ENCODE measurements at regions not wholly inside any gene's neighbourhood (a gene's known extent, or its start where the extent isn't known, plus 50 kb on each side); places are given as distances from the start of the nearest gene placed in this dataset.
"Not testable (repeated sequence)": the region's sequence is repeated elsewhere in the genome, so short reads cannot be mapped to it uniquely, and the experiment has no call there.

DNA sequence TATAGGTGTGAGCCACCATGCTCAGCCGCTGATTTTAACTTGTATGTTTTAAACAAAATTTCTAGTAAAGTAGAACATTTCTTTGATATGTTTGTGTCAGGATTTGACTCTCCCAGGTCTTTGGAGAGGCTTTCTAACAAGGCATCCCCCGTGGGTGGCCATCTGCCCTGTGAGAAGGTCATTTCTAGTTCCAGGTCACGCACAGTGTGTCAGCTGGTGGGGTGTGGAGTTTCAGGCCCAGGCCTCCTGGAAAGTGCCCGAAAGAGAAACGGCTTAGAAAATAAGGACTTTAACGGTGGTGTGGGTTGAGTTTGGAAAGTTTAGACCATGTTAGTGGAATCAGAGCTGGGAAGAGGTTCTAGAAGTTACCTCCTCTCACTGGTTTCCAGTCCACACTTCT lies 61.0 kb downstream of the SPDYE17 start:
- not testable (repeated sequence) for DNase-seq

DNA sequence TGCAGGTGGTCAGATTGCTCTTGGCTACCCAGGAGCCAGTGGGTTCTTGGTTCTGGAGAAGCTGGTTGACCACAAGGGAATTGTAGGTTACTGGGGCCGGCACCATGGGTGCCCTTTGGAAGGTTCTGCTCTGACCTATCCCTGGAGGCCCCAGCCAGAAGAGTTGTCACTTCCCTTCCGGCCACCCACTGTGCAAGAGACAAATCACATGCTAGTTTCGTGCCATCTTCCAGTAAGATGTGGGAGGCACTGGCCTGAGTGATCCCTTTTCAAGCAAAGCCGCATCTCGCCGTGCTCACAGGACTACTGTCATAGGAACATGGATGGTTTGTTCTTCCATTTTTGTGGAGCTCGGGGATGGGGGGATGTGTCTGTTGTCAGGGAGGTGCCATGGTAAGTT lies 62.3 kb downstream of the SPDYE17 start:
- H3K4me1 ChIP-seq (ENCODE audit: insufficient read depth, low read length); H3K36me3 Mint-ChIP-seq (ENCODE audit: low read depth); H3K4me1 Mint-ChIP-seq (ENCODE audit: low read depth); DNase-seq; H3K9me3 Mint-ChIP-seq; H3K4me3 Mint-ChIP-seq; ATAC-seq (ENCODE audit: poor library complexity); CTCF ChIA-PET; H3K36me3 ChIP-seq (ENCODE audit: insufficient read depth, low read length); intact Hi-C loops (cut with DNase I, micrococcal nuclease); H3K27me3 ChIP-seq (ENCODE audit: control insufficient read depth in 1 of 2, insufficient read depth in 2 of 2, low read length in 2 of 2); H3K27ac ChIP-seq (ENCODE audit: low read depth in 1 of 2, low read length in 2 of 2); H3K4me3 ChIP-seq (ENCODE audit: low read length); H3K27me3 Mint-ChIP-seq; H3K9me3 ChIP-seq (ENCODE audit: control insufficient read depth in 1 of 2, insufficient read depth in 1 of 2, low read length in 2 of 2); H3K27ac Mint-ChIP-seq; POLR2A ChIA-PET: not testable (repeated sequence)

More for the DNA sequence above, 61.0 kb downstream of the SPDYE17 start:
- H3K9me3 ChIP-seq (ENCODE audit: control insufficient read depth in 1 of 2, insufficient read depth in 1 of 2, low read length in 2 of 2); H3K36me3 Mint-ChIP-seq (ENCODE audit: low read depth); ATAC-seq (ENCODE audit: poor library complexity); H3K36me3 ChIP-seq (ENCODE audit: insufficient read depth, low read length); H3K4me3 Mint-ChIP-seq; POLR2A ChIA-PET; CTCF ChIA-PET; H3K4me1 ChIP-seq (ENCODE audit: insufficient read depth, low read length); H3K27ac Mint-ChIP-seq; H3K27ac ChIP-seq (ENCODE audit: low read depth in 1 of 2, low read length in 2 of 2); H3K4me3 ChIP-seq (ENCODE audit: low read length); H3K27me3 ChIP-seq (ENCODE audit: control insufficient read depth in 1 of 2, insufficient read depth in 2 of 2, low read length in 2 of 2); H3K27me3 Mint-ChIP-seq; H3K9me3 Mint-ChIP-seq; H3K4me1 Mint-ChIP-seq (ENCODE audit: low read depth); intact Hi-C loops (cut with DNase I, micrococcal nuclease): not testable (repeated sequence)

DNA sequence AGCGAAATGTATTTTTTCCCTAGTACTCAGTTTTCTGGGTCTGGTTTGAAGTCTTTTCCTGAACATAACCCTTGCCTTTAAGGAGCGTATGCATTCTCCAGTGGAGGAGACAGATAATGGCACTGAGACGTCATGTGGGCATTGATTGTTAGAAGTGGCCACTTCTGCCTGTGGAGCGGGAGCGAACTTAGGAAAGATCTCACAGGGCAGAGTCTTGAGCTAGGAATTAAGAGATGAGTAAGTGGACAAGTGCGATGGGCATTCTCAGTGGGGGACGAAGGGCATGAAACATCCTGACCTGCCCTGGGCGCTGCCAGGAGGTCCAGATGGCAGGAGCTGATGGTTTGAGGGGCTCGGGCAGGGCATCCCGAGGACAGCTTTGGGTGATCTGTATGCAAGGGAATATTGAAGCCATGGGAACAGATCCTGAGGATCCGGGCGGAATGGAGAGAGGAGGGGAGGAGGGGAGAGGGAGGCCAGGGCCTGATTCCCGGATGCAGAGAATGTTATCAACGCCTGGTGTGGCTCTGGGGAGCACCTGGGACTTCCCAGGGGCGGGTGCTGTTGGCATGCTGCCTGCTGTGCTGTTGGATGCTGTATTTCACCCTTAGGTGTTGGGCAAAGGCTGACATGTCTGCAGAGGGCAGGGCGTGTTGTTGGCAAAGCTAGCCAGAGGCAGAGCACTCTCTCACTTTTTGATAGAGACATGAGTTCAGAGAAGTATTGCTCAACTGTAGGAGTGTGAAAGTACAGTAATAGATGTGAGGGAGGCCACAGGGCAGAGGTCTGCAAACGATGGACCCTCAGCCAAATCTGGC lies 66.2 kb downstream of the SPDYE17 start:
- H3K4me3 Mint-ChIP-seq; H3K4me3 ChIP-seq (ENCODE audit: low read length); DNase-seq; H3K36me3 Mint-ChIP-seq (ENCODE audit: low read depth); H3K4me1 Mint-ChIP-seq (ENCODE audit: low read depth); H3K36me3 ChIP-seq (ENCODE audit: insufficient read depth, low read length); H3K4me1 ChIP-seq (ENCODE audit: insufficient read depth, low read length); CTCF ChIA-PET; ATAC-seq (ENCODE audit: poor library complexity); H3K27me3 ChIP-seq (ENCODE audit: control insufficient read depth in 1 of 2, insufficient read depth in 2 of 2, low read length in 2 of 2); POLR2A ChIA-PET; H3K27ac ChIP-seq (ENCODE audit: low read depth in 1 of 2, low read length in 2 of 2); intact Hi-C loops (cut with DNase I, micrococcal nuclease); H3K9me3 ChIP-seq (ENCODE audit: control insufficient read depth in 1 of 2, insufficient read depth in 1 of 2, low read length in 2 of 2); H3K9me3 Mint-ChIP-seq; H3K27ac Mint-ChIP-seq; H3K27me3 Mint-ChIP-seq: not testable (repeated sequence)

- POLR2A ChIA-PET; DNase-seq; H3K27ac ChIP-seq (ENCODE audit: low read depth in 1 of 2, low read length in 2 of 2); H3K4me3 Mint-ChIP-seq; H3K36me3 ChIP-seq (ENCODE audit: insufficient read depth, low read length); H3K4me3 ChIP-seq (ENCODE audit: low read length); H3K36me3 Mint-ChIP-seq (ENCODE audit: low read depth); H3K27ac Mint-ChIP-seq; H3K4me1 Mint-ChIP-seq (ENCODE audit: low read depth); H3K9me3 Mint-ChIP-seq; H3K4me1 ChIP-seq (ENCODE audit: insufficient read depth, low read length); ATAC-seq (ENCODE audit: poor library complexity); CTCF ChIA-PET; H3K9me3 ChIP-seq (ENCODE audit: control insufficient read depth in 1 of 2, insufficient read depth in 1 of 2, low read length in 2 of 2); H3K27me3 ChIP-seq (ENCODE audit: control insufficient read depth in 1 of 2, insufficient read depth in 2 of 2, low read length in 2 of 2); intact Hi-C loops (cut with DNase I, micrococcal nuclease); H3K27me3 Mint-ChIP-seq: not testable (repeated sequence)
These were observed 68.1 kb downstream of the SPDYE17 start for GRCh38 chr7:76964050-76964449.

- H3K27me3 ChIP-seq (ENCODE audit: control insufficient read depth in 1 of 2, insufficient read depth in 2 of 2, low read length in 2 of 2); POLR2A ChIA-PET: not testable (repeated sequence)
These were observed 69.1 kb downstream of the SPDYE17 start for GRCh38 chr7:76963061-76963460.

GRCh38 chr7:76960400-76960986 lies 71.7 kb downstream of the SPDYE17 start:
- CTCF ChIA-PET; H3K27me3 Mint-ChIP-seq; H3K36me3 ChIP-seq (ENCODE audit: insufficient read depth, low read length); H3K4me3 Mint-ChIP-seq; DNase-seq; H3K27ac ChIP-seq (ENCODE audit: low read depth in 1 of 2, low read length in 2 of 2); H3K4me3 ChIP-seq (ENCODE audit: low read length); intact Hi-C loops (cut with DNase I, micrococcal nuclease); H3K9me3 Mint-ChIP-seq; ATAC-seq (ENCODE audit: poor library complexity); H3K4me1 Mint-ChIP-seq (ENCODE audit: low read depth); H3K27me3 ChIP-seq (ENCODE audit: control insufficient read depth in 1 of 2, insufficient read depth in 2 of 2, low read length in 2 of 2); POLR2A ChIA-PET; H3K36me3 Mint-ChIP-seq (ENCODE audit: low read depth); H3K27ac Mint-ChIP-seq; H3K9me3 ChIP-seq (ENCODE audit: control insufficient read depth in 1 of 2, insufficient read depth in 1 of 2, low read length in 2 of 2); H3K4me1 ChIP-seq (ENCODE audit: insufficient read depth, low read length): not testable (repeated sequence)

More at GRCh38 chr7:76963061-76963460, 69.1 kb downstream of the SPDYE17 start:
- H3K9me3 Mint-ChIP-seq; H3K4me3 ChIP-seq (ENCODE audit: low read length); H3K27ac ChIP-seq (ENCODE audit: low read depth in 1 of 2, low read length in 2 of 2); CTCF ChIA-PET; H3K27ac Mint-ChIP-seq; ATAC-seq (ENCODE audit: poor library complexity); H3K27me3 Mint-ChIP-seq; H3K4me3 Mint-ChIP-seq; intact Hi-C loops (cut with DNase I, micrococcal nuclease); H3K36me3 ChIP-seq (ENCODE audit: insufficient read depth, low read length); H3K4me1 Mint-ChIP-seq (ENCODE audit: low read depth); H3K4me1 ChIP-seq (ENCODE audit: insufficient read depth, low read length); H3K9me3 ChIP-seq (ENCODE audit: control insufficient read depth in 1 of 2, insufficient read depth in 1 of 2, low read length in 2 of 2); H3K36me3 Mint-ChIP-seq (ENCODE audit: low read depth); DNase-seq: not testable (repeated sequence)

- H3K27ac ChIP-seq (ENCODE audit: low read depth in 1 of 2, low read length in 2 of 2); POLR2A ChIA-PET; H3K9me3 Mint-ChIP-seq; H3K4me3 Mint-ChIP-seq; H3K4me1 Mint-ChIP-seq (ENCODE audit: low read depth); H3K9me3 ChIP-seq (ENCODE audit: control insufficient read depth in 1 of 2, insufficient read depth in 1 of 2, low read length in 2 of 2); H3K36me3 ChIP-seq (ENCODE audit: insufficient read depth, low read length); H3K27ac Mint-ChIP-seq; H3K27me3 Mint-ChIP-seq; H3K27me3 ChIP-seq (ENCODE audit: control insufficient read depth in 1 of 2, insufficient read depth in 2 of 2, low read length in 2 of 2); H3K4me3 ChIP-seq (ENCODE audit: low read length); intact Hi-C loops (cut with DNase I, micrococcal nuclease); H3K4me1 ChIP-seq (ENCODE audit: insufficient read depth, low read length); H3K36me3 Mint-ChIP-seq (ENCODE audit: low read depth); CTCF ChIA-PET: not testable (repeated sequence)
- ATAC-seq (ENCODE audit: poor library complexity) (peak; percentile 99), DNase-seq (peak in 1 of 14 experiments; percentile 14)
These were observed 72.4 kb downstream of the SPDYE17 start for GRCh38 chr7:76959573-76960399.
